HepG2 (cell line): ENCODE measurements at regions not wholly inside any gene's neighbourhood (a gene's known extent, or its start where the extent isn't known, plus 50 kb on each side); places are given as distances from the start of the nearest gene placed in this dataset.

Source experiments
- ATAC-seq: fragments of 200-7000 bp; cut with Tn5 transposase; 3 replicates; pipeline ENCODE4 v1.9.1; 2020; ENCODE audit warnings: mild to moderate bottlenecking, moderate library complexity
- BruUV-seq: library from RNA; stranded (reverse); fragments of 400-500 nt; replicated peaks from 2 replicates; lab custom pipeline; 2021; lab: Mats Ljungman, UMichigan
- CTCF ChIA-PET: fragments of 300-600 bp; formaldehyde crosslinking; extraction: SDS; loops from one replicate; lab custom pipeline; 2021; ENCODE audit warnings: low total read pairs, inconsistent platforms, low intra/inter-chr PET ratio; lab: Yijun Ruan, JAX
- POLR2A ChIA-PET: fragments of 350-600 bp; sonication (Branson Sonifier 250); formaldehyde crosslinking; loops from one replicate; lab custom pipeline; 2020; ENCODE audit warnings: antibody characterized with exemption, inconsistent platforms; lab: Yijun Ruan, JAX
- DNase-seq: peaks from one replicate; pipeline ENCODE4 v3.0.0-alpha.2; 2015; ENCODE audit warnings: low spot score
- FAIRE-seq: peaks from 3 replicates; lab custom pipeline; 2011; peaks lifted over from hg19 to GRCh38; lab: Jason Lieb, UNC
- H2AFZ ChIP-seq: one replicate; pipeline ENCODE4 v1.6.1; 2011; ENCODE audit warnings: low read length, inconsistent platforms
- H3K27ac ChIP-seq: fragments of 300-600 bp; 3 replicates; pipeline ENCODE4 v1.8.0; 2011; ENCODE audit warnings: mixed run types, mild to moderate bottlenecking, mixed read lengths, low read length, inconsistent platforms; ENCODE audit not compliant: insufficient read depth; ENCODE audit errors: extremely low read length
- H3K27me3 ChIP-seq, 2 experiments: fragments of 200-600 bp in 1 of 2; 2 replicates in 1 of 2; 3 replicates in 1 of 2; pipeline versions ENCODE4 v1.6.0 to v1.8.0; 2011; ENCODE audit warnings: low read length in 2 of 2, mild to moderate bottlenecking in 2 of 2, moderate library complexity in 2 of 2, inconsistent platforms in 1 of 2; ENCODE audit not compliant: insufficient read depth in 2 of 2, control insufficient read depth in 1 of 2
- H3K36me3 ChIP-seq, 2 experiments: fragments of 200-600 bp in 1 of 2; replicated peaks in 1 of 2; 2 replicates in 1 of 2; 3 replicates in 1 of 2; pipeline versions ENCODE4 v1.5.1 to v1.8.0; 2011; ENCODE audit warnings: low read length in 2 of 2, inconsistent platforms in 1 of 2; ENCODE audit not compliant: insufficient read depth in 2 of 2, control insufficient read depth in 1 of 2
- H3K4me1 ChIP-seq: 2 replicates; pipeline ENCODE4 v1.5.1; 2012; ENCODE audit warnings: low read length, inconsistent platforms; ENCODE audit not compliant: insufficient read depth
- H3K4me2 ChIP-seq: 2 replicates; pipeline ENCODE4 v1.6.0; 2011; ENCODE audit warnings: low read depth, low read length, inconsistent platforms
- H3K4me3 ChIP-seq, 3 experiments: fragments of 200-600 bp in 1 of 3; sonication (generic), shearing (Covaris generic) in 1 of 3; replicated peaks in 1 of 3; 2 replicates each; pipeline ENCODE4 v1.5.1; 2011 to 2016; ENCODE audit warnings: low read length in 3 of 3, inconsistent platforms in 2 of 3, low read depth in 2 of 3, mild to moderate bottlenecking in 2 of 3, control low read depth in 1 of 3, mixed read lengths in 1 of 3; ENCODE audit not compliant: insufficient read depth in 1 of 3
- H3K79me2 ChIP-seq: one replicate; pipeline ENCODE4 v1.6.1; 2011; ENCODE audit warnings: low read length, inconsistent platforms; ENCODE audit not compliant: insufficient read depth
- H3K9ac ChIP-seq: 2 replicates; pipeline ENCODE4 v1.6.0; 2011; ENCODE audit warnings: mild to moderate bottlenecking, low read depth, low read length, inconsistent platforms; ENCODE audit not compliant: insufficient read depth
- H3K9me3 ChIP-seq: 2 replicates; pipeline ENCODE4 v1.5.1; 2012; ENCODE audit warnings: mild to moderate bottlenecking, low read length
- H4K20me1 ChIP-seq: 2 replicates; pipeline ENCODE4 v1.6.0; 2011; ENCODE audit warnings: inconsistent platforms, mild to moderate bottlenecking, low read length, moderate library complexity; ENCODE audit not compliant: insufficient read depth
- CAMTA2 ChIP-seq: sonication (generic); formaldehyde crosslinking; IDR thresholded peaks from 2 replicates; pipeline ENCODE4 v1.4.0; 2020; ENCODE audit warnings: mild to moderate bottlenecking, missing genetic modification reagents, borderline replicate concordance
- GABPA ChIP-seq, 2 experiments: IDR thresholded peaks; 2 replicates each; pipeline ENCODE4 v1.6.1; 2011 to 2016; ENCODE audit warnings: low read depth in 2 of 2, low read length in 1 of 2, missing biosample characterization in 1 of 2, missing genetic modification characterization in 1 of 2
- HHEX ChIP-seq: IDR thresholded peaks from 2 replicates; pipeline ENCODE4 v1.6.1; 2016; ENCODE audit warnings: control low read depth
- KDM5A ChIP-seq: fragments of 200-600 bp; sonication (generic); IDR thresholded peaks from 2 replicates; pipeline ENCODE4 v1.7.0; 2018; ENCODE audit warnings: antibody characterized with exemption, mild to moderate bottlenecking, low read length, borderline replicate concordance
- KMT2A ChIP-seq: sonication (generic); formaldehyde crosslinking; IDR thresholded peaks from 2 replicates; pipeline ENCODE4 v1.4.0; 2020; ENCODE audit warnings: missing genetic modification reagents
- MYNN ChIP-seq: sonication (generic); formaldehyde crosslinking; IDR thresholded peaks from 2 replicates; pipeline ENCODE4 v1.4.0; 2020; ENCODE audit warnings: mild to moderate bottlenecking, low read depth, missing genetic modification reagents
- NR3C1 ChIP-seq: sonication (generic); formaldehyde crosslinking; IDR thresholded peaks from 2 replicates; pipeline ENCODE4 v1.4.0; 2020; ENCODE audit warnings: missing genetic modification reagents
- SP5 ChIP-seq: IDR thresholded peaks from 2 replicates; pipeline ENCODE4 v1.6.1; 2016; ENCODE audit warnings: low read depth, borderline replicate concordance
- TARDBP ChIP-seq: sonication (generic); formaldehyde crosslinking; IDR thresholded peaks from 2 replicates; pipeline ENCODE4 v1.8.0; 2022; ENCODE audit warnings: mild to moderate bottlenecking, missing genetic modification reagents
- TCF7 ChIP-seq: sonication (generic); IDR thresholded peaks from 2 replicates; pipeline ENCODE4 v1.6.1; 2016; ENCODE audit warnings: antibody characterized with exemption, low read depth
- U2AF2 ChIP-seq: fragments of 200-400 bp; formaldehyde crosslinking; IDR thresholded peaks from 2 replicates; pipeline ENCODE4 v1.6.1; 2017; ENCODE audit warnings: low read depth, mild to moderate bottlenecking, low read length
- ZBTB7A ChIP-seq: sonication (generic); formaldehyde crosslinking; IDR thresholded peaks from 2 replicates; pipeline ENCODE4 v1.8.0; 2022; ENCODE audit warnings: mild to moderate bottlenecking, missing genetic modification reagents
- ZNF7 ChIP-seq: IDR thresholded peaks from 2 replicates; pipeline ENCODE4 v1.6.1; 2016; ENCODE audit warnings: missing biosample characterization, missing genetic modification reagents
- ZSCAN12 ChIP-seq: sonication (generic); formaldehyde crosslinking; IDR thresholded peaks from 2 replicates; pipeline ENCODE4 v1.9.0; 2021; ENCODE audit warnings: mild to moderate bottlenecking, missing genetic modification reagents
- ZSCAN21 ChIP-seq: sonication (generic); formaldehyde crosslinking; IDR thresholded peaks from 2 replicates; pipeline ENCODE4 v1.8.0; 2022; ENCODE audit warnings: mild to moderate bottlenecking, missing genetic modification reagents, moderate library complexity, borderline replicate concordance
- WGBS: methylation state at CpG from one replicate; pipeline ENCODE4 v1.1.6; 2017; ENCODE audit warnings: low lambda C conversion rate; 5-methylcytosine and 5-hydroxymethylcytosine counted together
- in situ Hi-C: cut with HindIII; loops from 2 replicates; pipeline ENCODE4 v1.10.0; 2017; ENCODE audit warnings: low pct_unique_long_range_greater_than_20kb; ENCODE audit not compliant: extremely low pct_ligation_motif_present
- intact Hi-C: fragments of 100-400 bp; cut with micrococcal nuclease; formaldehyde crosslinking; loops from one replicate; pipeline ENCODE4 v1.10.0; 2022; ENCODE audit not compliant: unreplicated experiment
- TF ChIP-seq, protein P1 (sequence below): sonication (generic); formaldehyde crosslinking; IDR thresholded peaks from 2 replicates; pipeline ENCODE4 v1.5.1; 2020; ENCODE audit warnings: mild to moderate bottlenecking, missing genetic modification reagents, borderline replicate concordance
- TF ChIP-seq, protein P2 (sequence below): sonication (generic); formaldehyde crosslinking; IDR thresholded peaks from 2 replicates; pipeline ENCODE4 v1.4.0; 2020; ENCODE audit warnings: mild to moderate bottlenecking, missing genetic modification reagents
- TF ChIP-seq, protein P3 (sequence below): IDR thresholded peaks from 2 replicates; pipeline ENCODE4 v1.6.1; 2012; ENCODE audit warnings: inconsistent platforms

DNA sequence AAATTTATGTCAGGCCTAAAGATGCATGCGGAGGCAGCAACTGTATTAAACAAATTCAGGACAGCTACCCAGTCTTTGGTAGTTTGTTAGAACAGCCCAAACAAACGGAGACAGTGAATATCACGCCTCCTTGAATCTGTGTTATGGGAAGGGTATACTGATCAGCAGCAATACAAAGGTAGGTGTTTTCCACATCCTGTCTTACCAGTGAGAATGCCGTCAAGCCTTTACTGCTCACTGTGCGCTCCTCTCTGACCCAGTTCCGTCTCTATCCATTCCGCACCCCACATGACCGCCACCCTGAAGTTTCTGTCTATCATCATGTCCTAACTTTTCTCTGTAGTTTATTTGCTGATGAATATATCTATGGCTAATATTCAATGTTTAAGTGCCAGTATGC, 473.3 kb downstream of the LPIN1 start (continued):
- TF ChIP-seq ZNF7 (CRISPR knock-in tag) (no peak), ZSCAN12 (CRISPR knock-in tag) (no peak)

DNA sequence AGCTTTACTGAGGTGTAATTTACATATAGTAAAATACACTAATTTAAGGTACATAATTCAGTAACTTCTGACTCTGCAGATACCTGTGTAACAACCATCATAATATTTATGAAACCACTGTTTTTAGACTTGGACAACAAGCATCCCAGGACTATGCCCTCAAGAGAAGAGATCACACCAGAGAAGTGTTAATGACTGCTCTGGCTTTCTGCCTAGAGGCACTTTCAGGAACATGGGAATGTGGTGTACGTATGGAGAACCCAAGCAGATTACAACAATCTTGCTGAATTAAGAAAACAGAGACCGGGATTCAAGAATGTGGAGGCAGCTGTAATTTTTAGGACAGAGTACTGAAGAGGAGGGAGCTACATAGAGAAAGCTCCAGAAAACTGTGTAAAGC, 475.2 kb downstream of the LPIN1 start:
- in situ Hi-C loops (no loop called here), intact Hi-C loops (no loop called here)
- DNase-seq (no peak), ATAC-seq (no peak), FAIRE-seq (no peak)
- H3K4me2 ChIP-seq, result no peak overlapping the region
- H4K20me1 ChIP-seq, result no peaks in the 10 kb centered on the region
- no peaks in the 10 kb centered on the region for H3K27me3 ChIP-seq
- H3K9me3 ChIP-seq, result peaks cover 33% of the 10 kb centered on the region
- BruUV-seq, result no TSS peak
- H2AFZ ChIP-seq, result no peak overlapping the region
- no peaks in the 10 kb centered on the region for H3K36me3 ChIP-seq
- no peak overlapping the region for H3K4me3 ChIP-seq
- no peaks in the 10 kb centered on the region for H3K79me2 ChIP-seq
- H3K27ac ChIP-seq, result no peak overlapping the region
- no peaks in the 10 kb centered on the region for H3K4me1 ChIP-seq
- CTCF ChIA-PET, result no interaction called here
- 7% methylated on average over 2 of the region's 2 CpGs for WGBS
- no peak overlapping the region for H3K9ac ChIP-seq
- POLR2A ChIA-PET, result no interaction called here
- no peak for TF ChIP-seq TARDBP
- TF ChIP-seq ZBTB7A, result no peak
- TF ChIP-seq KMT2A (CRISPR knock-in tag), result no peak
- no peak for TF ChIP-seq CAMTA2
- TF ChIP-seq, protein P1, sequence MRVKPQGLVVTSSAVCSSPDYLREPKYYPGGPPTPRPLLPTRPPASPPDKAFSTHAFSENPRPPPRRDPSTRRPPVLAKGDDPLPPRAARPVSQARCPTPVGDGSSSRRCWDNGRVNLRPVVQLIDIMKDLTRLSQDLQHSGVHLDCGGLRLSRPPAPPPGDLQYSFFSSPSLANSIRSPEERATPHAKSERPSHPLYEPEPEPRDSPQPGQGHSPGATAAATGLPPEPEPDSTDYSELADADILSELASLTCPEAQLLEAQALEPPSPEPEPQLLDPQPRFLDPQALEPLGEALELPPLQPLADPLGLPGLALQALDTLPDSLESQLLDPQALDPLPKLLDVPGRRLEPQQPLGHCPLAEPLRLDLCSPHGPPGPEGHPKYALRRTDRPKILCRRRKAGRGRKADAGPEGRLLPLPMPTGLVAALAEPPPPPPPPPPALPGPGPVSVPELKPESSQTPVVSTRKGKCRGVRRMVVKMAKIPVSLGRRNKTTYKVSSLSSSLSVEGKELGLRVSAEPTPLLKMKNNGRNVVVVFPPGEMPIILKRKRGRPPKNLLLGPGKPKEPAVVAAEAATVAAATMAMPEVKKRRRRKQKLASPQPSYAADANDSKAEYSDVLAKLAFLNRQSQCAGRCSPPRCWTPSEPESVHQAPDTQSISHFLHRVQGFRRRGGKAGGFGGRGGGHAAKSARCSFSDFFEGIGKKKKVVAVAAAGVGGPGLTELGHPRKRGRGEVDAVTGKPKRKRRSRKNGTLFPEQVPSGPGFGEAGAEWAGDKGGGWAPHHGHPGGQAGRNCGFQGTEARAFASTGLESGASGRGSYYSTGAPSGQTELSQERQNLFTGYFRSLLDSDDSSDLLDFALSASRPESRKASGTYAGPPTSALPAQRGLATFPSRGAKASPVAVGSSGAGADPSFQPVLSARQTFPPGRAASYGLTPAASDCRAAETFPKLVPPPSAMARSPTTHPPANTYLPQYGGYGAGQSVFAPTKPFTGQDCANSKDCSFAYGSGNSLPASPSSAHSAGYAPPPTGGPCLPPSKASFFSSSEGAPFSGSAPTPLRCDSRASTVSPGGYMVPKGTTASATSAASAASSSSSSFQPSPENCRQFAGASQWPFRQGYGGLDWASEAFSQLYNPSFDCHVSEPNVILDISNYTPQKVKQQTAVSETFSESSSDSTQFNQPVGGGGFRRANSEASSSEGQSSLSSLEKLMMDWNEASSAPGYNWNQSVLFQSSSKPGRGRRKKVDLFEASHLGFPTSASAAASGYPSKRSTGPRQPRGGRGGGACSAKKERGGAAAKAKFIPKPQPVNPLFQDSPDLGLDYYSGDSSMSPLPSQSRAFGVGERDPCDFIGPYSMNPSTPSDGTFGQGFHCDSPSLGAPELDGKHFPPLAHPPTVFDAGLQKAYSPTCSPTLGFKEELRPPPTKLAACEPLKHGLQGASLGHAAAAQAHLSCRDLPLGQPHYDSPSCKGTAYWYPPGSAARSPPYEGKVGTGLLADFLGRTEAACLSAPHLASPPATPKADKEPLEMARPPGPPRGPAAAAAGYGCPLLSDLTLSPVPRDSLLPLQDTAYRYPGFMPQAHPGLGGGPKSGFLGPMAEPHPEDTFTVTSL (CRISPR knock-in tag), result no peak
- TF ChIP-seq, protein P2, sequence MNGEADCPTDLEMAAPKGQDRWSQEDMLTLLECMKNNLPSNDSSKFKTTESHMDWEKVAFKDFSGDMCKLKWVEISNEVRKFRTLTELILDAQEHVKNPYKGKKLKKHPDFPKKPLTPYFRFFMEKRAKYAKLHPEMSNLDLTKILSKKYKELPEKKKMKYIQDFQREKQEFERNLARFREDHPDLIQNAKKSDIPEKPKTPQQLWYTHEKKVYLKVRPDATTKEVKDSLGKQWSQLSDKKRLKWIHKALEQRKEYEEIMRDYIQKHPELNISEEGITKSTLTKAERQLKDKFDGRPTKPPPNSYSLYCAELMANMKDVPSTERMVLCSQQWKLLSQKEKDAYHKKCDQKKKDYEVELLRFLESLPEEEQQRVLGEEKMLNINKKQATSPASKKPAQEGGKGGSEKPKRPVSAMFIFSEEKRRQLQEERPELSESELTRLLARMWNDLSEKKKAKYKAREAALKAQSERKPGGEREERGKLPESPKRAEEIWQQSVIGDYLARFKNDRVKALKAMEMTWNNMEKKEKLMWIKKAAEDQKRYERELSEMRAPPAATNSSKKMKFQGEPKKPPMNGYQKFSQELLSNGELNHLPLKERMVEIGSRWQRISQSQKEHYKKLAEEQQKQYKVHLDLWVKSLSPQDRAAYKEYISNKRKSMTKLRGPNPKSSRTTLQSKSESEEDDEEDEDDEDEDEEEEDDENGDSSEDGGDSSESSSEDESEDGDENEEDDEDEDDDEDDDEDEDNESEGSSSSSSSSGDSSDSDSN, result no peak
- TF ChIP-seq KDM5A, result no peak
- TF ChIP-seq MYNN (CRISPR knock-in tag), result no peak
- no peak for TF ChIP-seq NR3C1 (CRISPR knock-in tag)
- TF ChIP-seq HHEX (CRISPR knock-in tag), result no peak
- TF ChIP-seq ZSCAN21, result no peak
- TF ChIP-seq SP5, result no peak
- TF ChIP-seq, protein P3, sequence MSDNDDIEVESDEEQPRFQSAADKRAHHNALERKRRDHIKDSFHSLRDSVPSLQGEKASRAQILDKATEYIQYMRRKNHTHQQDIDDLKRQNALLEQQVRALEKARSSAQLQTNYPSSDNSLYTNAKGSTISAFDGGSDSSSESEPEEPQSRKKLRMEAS, result no peak
- TF ChIP-seq TCF7, result no peak
- TF ChIP-seq U2AF2, result no peak
- TF ChIP-seq GABPA (IDR thresholded peaks at IDR 0.05; ENCODE audit: low read depth, low read length), result no peak
- no peak for TF ChIP-seq GABPA (CRISPR knock-in tag; IDR thresholded peaks at IDR 0.05; ENCODE audit: low read depth)
